ENCODE measurements at regions not wholly inside any gene's neighbourhood (a gene's known extent, or its start where the extent isn't known, plus 50 kb on each side); places are given as distances from the start of the nearest gene placed in this dataset.

DNA sequence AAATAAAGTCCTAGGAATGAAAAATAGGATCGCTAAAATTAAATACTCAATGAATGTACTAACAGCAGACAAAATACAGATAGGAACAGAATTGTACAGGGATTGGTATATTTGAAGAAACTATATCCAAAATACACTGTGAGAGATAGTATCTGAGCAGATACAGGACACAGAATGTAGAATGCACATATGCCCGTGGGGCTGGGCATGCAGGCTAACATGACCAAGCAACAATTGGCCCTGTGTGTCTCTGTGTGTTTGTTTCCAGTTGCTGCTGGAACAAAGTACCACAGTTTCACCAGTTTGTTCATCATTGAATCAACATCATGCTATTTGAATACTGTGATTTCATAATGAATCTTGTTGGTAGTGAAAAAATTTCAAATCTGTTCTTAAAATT is 127.6 kb downstream of the PMAIP1 start:
- no peaks in the 10 kb centered on the region for H3K79me2 ChIP-seq (ENCODE audit: low read length)
- H4K20me1 ChIP-seq (ENCODE audit: insufficient read depth, low read length) = no peaks in the 10 kb centered on the region
- H3K27ac ChIP-seq (ENCODE audit: low read length) = no peak overlapping the region
- TF ChIP-seq EZH2phosphoT487 (IDR thresholded peaks at IDR 0.05; ENCODE audit: low read depth) = no peak
- TF ChIP-seq CTCF (IDR thresholded peaks at IDR 0.05; ENCODE audit: low read depth, low read length) = no peak
- no peak overlapping the region for H3K4me2 ChIP-seq (ENCODE audit: low read length)
- H3K36me3 ChIP-seq (replicated peaks; ENCODE audit: low read depth, low read length) = no peaks in the 10 kb centered on the region
- no peaks in the 10 kb centered on the region for H3K9me3 ChIP-seq (ENCODE audit: insufficient read depth, low read length)
- no peak overlapping the region for H3K9ac ChIP-seq (ENCODE audit: low read length)
- no peak overlapping the region for H3K4me3 ChIP-seq (ENCODE audit: low read length)
- 0 out of 2 replicates have a peak overlapping the region, but pooled peaks have one; percentile 0 for H2AFZ ChIP-seq (ENCODE audit: low read depth, low read length)
- peaks cover 8% of the 10 kb centered on the region for H3K4me1 ChIP-seq (ENCODE audit: low read length)
- H3K27me3 ChIP-seq (ENCODE audit: low read depth, low read length) = no peaks in the 10 kb centered on the region

DNA sequence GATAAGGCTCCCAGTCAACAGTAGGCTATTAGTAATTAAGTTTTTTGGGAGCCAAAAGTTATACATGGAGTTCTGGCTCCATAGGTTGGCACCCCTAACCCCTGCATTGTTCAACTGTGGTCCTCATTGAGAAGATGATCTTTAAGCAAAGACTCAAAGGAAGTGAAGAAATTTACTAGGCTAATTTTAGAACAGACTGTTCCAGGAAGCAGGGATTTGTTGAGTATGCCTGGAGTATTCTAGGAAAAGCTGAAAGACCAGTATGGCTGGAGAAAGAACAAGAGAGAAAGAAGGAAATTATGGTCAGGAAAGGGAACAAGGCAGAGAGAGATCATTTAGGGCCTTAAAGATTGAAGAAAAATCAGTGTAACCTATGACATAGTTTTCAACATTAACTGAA is 125.1 kb downstream of the PMAIP1 start:
- Histone ChIP-seq H4K20me1 (ENCODE audit: insufficient read depth, low read length) (no peaks in the 10 kb centered on the region), H3K36me3 (replicated peaks; ENCODE audit: low read depth, low read length) (no peaks in the 10 kb centered on the region), H3K9ac (ENCODE audit: low read length) (no peak overlapping the region), H3K4me3 (ENCODE audit: low read length) (no peak overlapping the region), H3K4me2 (ENCODE audit: low read length) (no peak overlapping the region), H3K4me1 (ENCODE audit: low read length) (peaks cover 29% of the 10 kb centered on the region), H3K27me3 (ENCODE audit: low read depth, low read length) (no peaks in the 10 kb centered on the region), H3K9me3 (ENCODE audit: insufficient read depth, low read length) (no peaks in the 10 kb centered on the region), H3K27ac (ENCODE audit: low read length) (no peak overlapping the region), H2AFZ (ENCODE audit: low read depth, low read length) (no peak overlapping the region), H3K79me2 (ENCODE audit: low read length) (no peaks in the 10 kb centered on the region)
- no peak for TF ChIP-seq CTCF (IDR thresholded peaks at IDR 0.05; ENCODE audit: low read depth, low read length)
- no peak for TF ChIP-seq EZH2phosphoT487 (IDR thresholded peaks at IDR 0.05; ENCODE audit: low read depth)

- Histone ChIP-seq H3K4me1 (ENCODE audit: low read length) (peaks cover 31% of the 10 kb centered on the region), H3K9me3 (ENCODE audit: insufficient read depth, low read length) (no peaks in the 10 kb centered on the region), H3K36me3 (replicated peaks; ENCODE audit: low read depth, low read length) (no peaks in the 10 kb centered on the region), H4K20me1 (ENCODE audit: insufficient read depth, low read length) (no peaks in the 10 kb centered on the region), H3K27me3 (ENCODE audit: low read depth, low read length) (no peaks in the 10 kb centered on the region), H3K4me2 (ENCODE audit: low read length) (no peak overlapping the region), H3K27ac (ENCODE audit: low read length) (no peak overlapping the region), H3K4me3 (ENCODE audit: low read length) (no peak overlapping the region), H3K79me2 (ENCODE audit: low read length) (no peaks in the 10 kb centered on the region), H3K9ac (ENCODE audit: low read length) (no peak overlapping the region), H2AFZ (ENCODE audit: low read depth, low read length) (no peak overlapping the region)
- no peak for TF ChIP-seq CTCF (IDR thresholded peaks at IDR 0.05; ENCODE audit: low read depth, low read length)
- TF ChIP-seq EZH2phosphoT487 (IDR thresholded peaks at IDR 0.05; ENCODE audit: low read depth) = no peak
Measured at GRCh38 chr18:60024345-60024744, 124.5 kb downstream of the PMAIP1 start.

GRCh38 chr18:60022671-60023276 is 123.0 kb downstream of the PMAIP1 start:
- Histone ChIP-seq H3K27ac (ENCODE audit: low read length) (no peak overlapping the region), H3K9ac (ENCODE audit: low read length) (no peak overlapping the region; the same call in 1 of the 2 replicates), H3K4me1 (ENCODE audit: low read length) (peaks cover 31% of the 10 kb centered on the region), H3K9me3 (ENCODE audit: insufficient read depth, low read length) (no peaks in the 10 kb centered on the region), H3K4me2 (ENCODE audit: low read length) (peak overlapping the region; percentile 51), H3K4me3 (ENCODE audit: low read length) (peak overlapping the region; percentile 18), H3K27me3 (ENCODE audit: low read depth, low read length) (no peaks in the 10 kb centered on the region), H2AFZ (ENCODE audit: low read depth, low read length) (peak overlapping the region; percentile 59), H3K36me3 (replicated peaks; ENCODE audit: low read depth, low read length) (no peaks in the 10 kb centered on the region), H4K20me1 (ENCODE audit: insufficient read depth, low read length) (no peaks in the 10 kb centered on the region), H3K79me2 (ENCODE audit: low read length) (no peaks in the 10 kb centered on the region)
- TF ChIP-seq EZH2phosphoT487 (IDR thresholded peaks at IDR 0.05; ENCODE audit: low read depth) (no peak), CTCF (IDR thresholded peaks at IDR 0.05; ENCODE audit: low read depth, low read length) (no peak)

All from OCI-LY3 (cell line).